HAP-1 (cell line): ENCODE measurements at regions not wholly inside any gene's neighbourhood (a gene's known extent, or its start where the extent isn't known, plus 50 kb on each side); places are given as distances from the start of the nearest gene placed in this dataset.

Experiments
- DNase-seq, 2 experiments: peaks; one replicate each; pipeline ENCODE4 v3.0.0-alpha.2; 2016 to 2020; ENCODE audit warnings: low spot score in 2 of 2
- H3K27me3 ChIP-seq: fragments of 250-450 bp; sonication (Bioruptor Pico); 2 replicates; pipeline ENCODE4 v1.5.1; 2020; ENCODE audit warnings: low read depth, mild to moderate bottlenecking, moderate library complexity
- H3K36me3 ChIP-seq: fragments of 250-450 bp; sonication (Bioruptor Pico); replicated peaks from 2 replicates; pipeline ENCODE4 v1.5.1; 2020; ENCODE audit warnings: mild to moderate bottlenecking
- H3K4me1 ChIP-seq: fragments of 250-450 bp; sonication (Bioruptor Pico); 2 replicates; pipeline ENCODE4 v1.5.1; 2020; ENCODE audit warnings: mild to moderate bottlenecking
- H3K4me3 ChIP-seq: fragments of 250-450 bp; sonication (Bioruptor Pico); 2 replicates; pipeline ENCODE4 v1.5.1; 2020; ENCODE audit warnings: mild to moderate bottlenecking, moderate library complexity
- H3K9me3 ChIP-seq: fragments of 250-450 bp; sonication (Bioruptor Pico); 2 replicates; pipeline ENCODE4 v1.5.1; 2020; ENCODE audit warnings: mild to moderate bottlenecking, moderate library complexity
- in situ Hi-C: fragments of 300-500 bp; cut with MboI; formaldehyde crosslinking; loops from 3 replicates; pipeline ENCODE4 v1.14.3; 2020; ENCODE audit warnings: low sequenced_read_pairs, inconsistent platforms, mixed read lengths

- DNase-seq, result no peak
- no peaks in the 10 kb centered on the region; the same call in 1 of the 2 replicates for H3K9me3 ChIP-seq
- in situ Hi-C loops, result loop anchor here (25.0 kb wide), 1 partner anchor 91 kb away; no protein-coding TSS in a partner anchor
- no peaks in the 10 kb centered on the region for H3K4me1 ChIP-seq
- H3K4me3 ChIP-seq, result no peak overlapping the region
- H3K27me3 ChIP-seq, result no peaks in the 10 kb centered on the region
- no peaks in the 10 kb centered on the region for H3K36me3 ChIP-seq
These were observed 111.5 kb upstream of the RBFOX1 start for GRCh38 chr16:7221157-7221556.

DNA sequence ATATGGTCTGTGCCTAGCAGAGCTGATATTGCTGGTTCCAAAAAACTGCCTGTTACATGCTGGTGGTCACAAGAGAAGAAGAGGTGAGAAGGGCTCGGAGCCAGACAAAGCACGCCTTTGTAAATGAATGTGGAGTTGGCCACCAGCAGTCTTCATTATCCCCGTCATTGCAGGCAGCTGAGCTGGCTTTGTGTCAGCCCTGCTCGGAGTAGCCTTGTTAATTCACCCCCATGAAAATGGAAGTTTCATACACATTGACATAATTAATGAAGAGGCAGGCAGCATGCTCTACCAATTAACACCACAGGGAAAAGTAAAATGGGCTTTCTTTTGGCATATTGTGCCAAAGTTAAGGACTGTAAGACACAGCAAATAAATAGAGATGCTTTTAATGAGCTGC is 113.7 kb upstream of the RBFOX1 start:
- no peak for DNase-seq
- H3K36me3 ChIP-seq, result no peaks in the 10 kb centered on the region
- no peaks in the 10 kb centered on the region for H3K9me3 ChIP-seq
- H3K27me3 ChIP-seq, result no peaks in the 10 kb centered on the region
- in situ Hi-C loops, result loop anchor here (25.0 kb wide), 1 partner anchor 93 kb away; no protein-coding TSS in a partner anchor
- no peak overlapping the region for H3K4me3 ChIP-seq
- H3K4me1 ChIP-seq, result no peaks in the 10 kb centered on the region

- H3K4me3 ChIP-seq, result no peak overlapping the region
- no peaks in the 10 kb centered on the region for H3K27me3 ChIP-seq
- in situ Hi-C loops, result loop anchor here (25.0 kb wide), 1 partner anchor 95 kb away; no protein-coding TSS in a partner anchor
- no peaks in the 10 kb centered on the region for H3K9me3 ChIP-seq
- no peaks in the 10 kb centered on the region for H3K4me1 ChIP-seq
- no peaks in the 10 kb centered on the region for H3K36me3 ChIP-seq
- DNase-seq, result no peak
These were observed 114.8 kb upstream of the RBFOX1 start for GRCh38 chr16:7217797-7218196.

DNA sequence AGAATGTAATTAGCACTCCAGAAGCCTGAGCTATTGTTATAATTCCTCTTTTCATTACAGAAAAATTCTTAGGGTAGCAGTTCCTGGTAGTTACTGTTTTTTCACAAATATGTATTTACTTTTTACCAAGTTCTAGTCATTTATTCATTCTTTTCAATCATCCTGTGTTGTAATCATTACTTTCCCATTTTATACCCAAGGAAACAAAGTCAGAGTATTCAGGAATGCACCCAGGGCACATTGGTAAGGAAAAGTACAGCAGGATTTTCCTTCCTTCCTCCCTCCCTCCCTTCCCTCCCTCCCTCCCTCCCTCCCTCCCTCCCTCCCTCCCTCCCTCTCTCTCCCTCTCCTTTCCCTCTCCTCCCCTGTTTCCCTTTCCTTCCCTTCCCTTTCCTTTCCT is 115.9 kb upstream of the RBFOX1 start:
- Histone ChIP-seq H3K4me3 (no peak overlapping the region), H3K9me3 (no peaks in the 10 kb centered on the region), H3K4me1 (no peaks in the 10 kb centered on the region), H3K27me3 (no peaks in the 10 kb centered on the region), H3K36me3 (no peaks in the 10 kb centered on the region)
- no peak for DNase-seq
- in situ Hi-C loops, result loop anchor here (25.0 kb wide), 1 partner anchor 96 kb away; no protein-coding TSS in a partner anchor

GRCh38 chr16:7211781-7212180 is 120.9 kb upstream of the RBFOX1 start:
- DNase-seq, result no peak
- no peak overlapping the region for H3K4me3 ChIP-seq
- in situ Hi-C loops, result loop anchor here (25.0 kb wide), 1 partner anchor 101 kb away; no protein-coding TSS in a partner anchor
- H3K9me3 ChIP-seq, result no peaks in the 10 kb centered on the region
- H3K4me1 ChIP-seq, result no peaks in the 10 kb centered on the region
- H3K36me3 ChIP-seq, result no peaks in the 10 kb centered on the region
- no peaks in the 10 kb centered on the region for H3K27me3 ChIP-seq

DNA sequence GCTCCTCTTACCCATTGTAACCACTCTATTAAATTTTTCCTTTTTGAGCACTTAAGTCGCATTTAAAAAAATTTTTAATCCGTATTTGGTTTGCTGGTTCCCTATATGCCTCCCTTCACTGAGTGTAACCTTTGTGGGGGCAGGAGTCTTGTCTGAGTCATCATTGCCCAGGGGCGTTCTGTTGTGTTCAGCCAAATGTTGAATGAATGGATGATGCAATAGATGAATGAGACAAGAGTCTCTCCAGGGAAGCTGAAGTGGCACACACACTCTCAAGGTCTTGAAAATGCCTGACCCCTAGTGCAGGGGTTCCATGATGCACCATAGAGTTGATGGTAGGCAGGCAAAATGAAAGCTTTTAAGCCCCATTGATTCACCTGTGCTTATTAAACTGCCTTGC is 123.0 kb upstream of the RBFOX1 start:
- H3K27me3 ChIP-seq, result no peaks in the 10 kb centered on the region
- in situ Hi-C loops, result loop anchor here (25.0 kb wide), 1 partner anchor 103 kb away; no protein-coding TSS in a partner anchor
- DNase-seq, result no peak

DNA sequence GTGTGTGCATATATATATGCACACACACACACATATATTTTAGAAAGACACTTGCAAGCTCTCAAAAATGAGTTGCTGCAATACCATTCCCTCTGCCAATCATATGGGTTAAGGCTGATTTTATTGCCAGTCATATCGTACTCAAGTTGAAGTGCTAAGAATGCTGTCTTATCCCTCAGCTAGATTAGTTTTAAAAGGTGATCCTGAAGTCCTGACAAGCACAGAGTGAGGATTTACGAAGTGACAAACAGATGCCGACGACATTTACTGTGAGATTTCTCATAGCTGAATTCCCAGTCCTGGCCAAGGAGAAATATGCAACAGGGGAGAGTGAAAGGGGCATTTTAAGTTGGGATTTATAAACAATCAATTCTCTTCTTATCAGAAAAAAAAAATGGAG is 126.2 kb upstream of the RBFOX1 start:
- Histone ChIP-seq H3K36me3 (no peaks in the 10 kb centered on the region), H3K27me3 (no peaks in the 10 kb centered on the region), H3K4me1 (no peaks in the 10 kb centered on the region), H3K4me3 (no peak overlapping the region), H3K9me3 (no peaks in the 10 kb centered on the region)
- in situ Hi-C loops, result loop anchor here (25.0 kb wide), 1 partner anchor 106 kb away; no protein-coding TSS in a partner anchor
- DNase-seq, result no peak

More for the DNA sequence above, 123.0 kb upstream of the RBFOX1 start:
- Histone ChIP-seq H3K4me3 (no peak overlapping the region), H3K9me3 (no peaks in the 10 kb centered on the region), H3K4me1 (no peaks in the 10 kb centered on the region), H3K36me3 (no peaks in the 10 kb centered on the region)

- in situ Hi-C loops, result loop anchor here (25.0 kb wide), 1 partner anchor 112 kb away; no protein-coding TSS in a partner anchor
These were observed 132.3 kb upstream of the RBFOX1 start for GRCh38 chr16:7200320-7200719.

GRCh38 chr16:7185689-7186088 is 147.0 kb upstream of the RBFOX1 start:
- no peak for DNase-seq
- no peaks in the 10 kb centered on the region for H3K36me3 ChIP-seq
- H3K27me3 ChIP-seq, result no peaks in the 10 kb centered on the region
- H3K9me3 ChIP-seq, result no peaks in the 10 kb centered on the region
- in situ Hi-C loops, result no loop called here
- H3K4me1 ChIP-seq, result no peaks in the 10 kb centered on the region
- no peak overlapping the region for H3K4me3 ChIP-seq

More at GRCh38 chr16:7200320-7200719, 132.3 kb upstream of the RBFOX1 start:
- no peaks in the 10 kb centered on the region for H3K4me1 ChIP-seq
- no peaks in the 10 kb centered on the region for H3K36me3 ChIP-seq
- no peaks in the 10 kb centered on the region for H3K27me3 ChIP-seq
- H3K9me3 ChIP-seq, result no peaks in the 10 kb centered on the region
- H3K4me3 ChIP-seq, result no peak overlapping the region
- no peak for DNase-seq

- Histone ChIP-seq H3K36me3 (no peaks in the 10 kb centered on the region), H3K27me3 (no peaks in the 10 kb centered on the region), H3K4me1 (no peaks in the 10 kb centered on the region), H3K9me3 (no peaks in the 10 kb centered on the region), H3K4me3 (no peak overlapping the region)
- in situ Hi-C loops, result no loop called here
- no peak for DNase-seq
These were observed 147.5 kb upstream of the RBFOX1 start for GRCh38 chr16:7185165-7185564.

GRCh38 chr16:7183768-7184167 is 148.9 kb upstream of the RBFOX1 start:
- H3K9me3 ChIP-seq, result no peaks in the 10 kb centered on the region
- H3K36me3 ChIP-seq, result no peaks in the 10 kb centered on the region
- no peaks in the 10 kb centered on the region for H3K4me1 ChIP-seq
- DNase-seq, result no peak
- no peak overlapping the region for H3K4me3 ChIP-seq
- in situ Hi-C loops, result no loop called here
- no peaks in the 10 kb centered on the region for H3K27me3 ChIP-seq

GRCh38 chr16:7182510-7183109 is 150.0 kb upstream of the RBFOX1 start:
- Histone ChIP-seq H3K36me3 (no peaks in the 10 kb centered on the region), H3K4me3 (no peak overlapping the region), H3K27me3 (no peaks in the 10 kb centered on the region), H3K4me1 (no peaks in the 10 kb centered on the region), H3K9me3 (no peaks in the 10 kb centered on the region)
- in situ Hi-C loops, result no loop called here
- no peak for DNase-seq

- Histone ChIP-seq H3K9me3 (no peaks in the 10 kb centered on the region), H3K27me3 (no peaks in the 10 kb centered on the region), H3K36me3 (no peaks in the 10 kb centered on the region), H3K4me3 (no peak overlapping the region), H3K4me1 (no peaks in the 10 kb centered on the region)
- in situ Hi-C loops, result no loop called here
- no peak for DNase-seq
These were observed 154.8 kb upstream of the RBFOX1 start for GRCh38 chr16:7177875-7178274.

DNA sequence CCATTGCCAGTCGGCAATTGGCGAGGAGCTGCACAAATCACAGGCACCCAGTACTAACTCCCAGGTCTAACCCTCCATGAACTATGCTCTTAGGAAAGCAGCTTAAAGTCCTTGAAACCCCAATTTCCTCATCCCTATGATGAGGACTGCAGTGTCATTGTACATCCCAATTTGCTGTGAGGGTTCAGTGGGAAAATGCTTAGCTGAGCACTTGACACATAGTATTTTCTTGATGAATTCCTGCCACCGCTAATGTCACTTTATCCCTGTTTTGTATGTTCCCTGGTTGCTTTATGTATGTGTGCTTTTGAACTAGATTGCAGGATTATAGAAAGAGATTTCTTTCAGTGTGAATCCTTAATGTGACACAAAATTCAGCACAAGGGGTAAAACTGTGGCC is 161.5 kb upstream of the RBFOX1 start:
- DNase-seq, result no peak
- Histone ChIP-seq H3K36me3 (no peaks in the 10 kb centered on the region), H3K4me3 (no peak overlapping the region), H3K9me3 (no peaks in the 10 kb centered on the region), H3K4me1 (no peaks in the 10 kb centered on the region), H3K27me3 (no peaks in the 10 kb centered on the region)
- in situ Hi-C loops, result no loop called here
